DMS53 treated with DMSO at 0.1 percent for 48 hours (cell line): ENCODE measurements at regions not wholly inside any gene's neighbourhood (a gene's known extent, or its start where the extent isn't known, plus 50 kb on each side); places are given as distances from the start of the nearest gene placed in this dataset.

Source experiments
- DNase-seq: peaks from one replicate; lab custom pipeline; 2025; ENCODE audit not compliant: unreplicated experiment; lab: John Stamatoyannopoulos, UW

DNA sequence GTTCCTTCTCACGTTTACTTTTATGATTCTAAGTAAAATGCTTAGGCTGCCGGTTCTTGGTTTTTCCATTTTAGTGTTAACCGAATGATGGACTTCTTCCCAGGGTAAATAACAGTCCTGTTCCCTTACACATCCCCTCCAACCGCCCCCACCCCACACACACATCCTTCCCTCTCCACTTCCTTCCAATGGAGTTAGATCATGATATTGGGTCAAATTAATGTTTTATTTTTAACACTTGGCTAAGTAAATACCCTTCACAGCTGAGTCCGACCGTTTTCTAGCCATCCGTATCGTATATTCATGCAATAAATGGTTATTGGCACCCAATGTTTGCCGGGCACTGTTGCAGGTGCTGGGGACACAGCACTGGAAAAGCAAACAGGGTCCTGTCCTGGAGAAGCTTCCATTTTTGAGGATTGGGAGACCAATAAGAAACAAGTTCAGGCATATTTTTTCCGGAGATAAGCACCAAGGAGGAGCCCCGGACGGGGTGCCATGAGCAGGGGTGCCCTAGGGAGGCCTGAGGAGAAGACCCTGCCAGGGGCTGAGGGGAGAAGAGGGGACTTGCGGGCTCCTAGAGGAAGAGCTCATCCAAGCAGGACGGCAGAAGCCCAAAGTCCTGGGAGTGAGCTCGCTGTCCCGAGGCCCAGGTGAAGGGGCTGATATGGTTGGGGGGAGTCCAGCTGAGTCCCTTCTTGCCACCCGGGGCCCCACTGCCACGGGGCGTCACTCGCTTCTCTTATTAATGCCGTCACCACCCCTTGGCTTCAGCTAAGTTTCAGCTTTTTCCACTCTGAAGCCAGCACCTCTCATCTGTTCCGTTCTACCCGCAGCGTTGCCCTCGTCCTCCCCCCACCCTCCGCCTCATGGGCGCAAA, 126.0 kb upstream of the RET start:
- DNase-seq = no peak

DNA sequence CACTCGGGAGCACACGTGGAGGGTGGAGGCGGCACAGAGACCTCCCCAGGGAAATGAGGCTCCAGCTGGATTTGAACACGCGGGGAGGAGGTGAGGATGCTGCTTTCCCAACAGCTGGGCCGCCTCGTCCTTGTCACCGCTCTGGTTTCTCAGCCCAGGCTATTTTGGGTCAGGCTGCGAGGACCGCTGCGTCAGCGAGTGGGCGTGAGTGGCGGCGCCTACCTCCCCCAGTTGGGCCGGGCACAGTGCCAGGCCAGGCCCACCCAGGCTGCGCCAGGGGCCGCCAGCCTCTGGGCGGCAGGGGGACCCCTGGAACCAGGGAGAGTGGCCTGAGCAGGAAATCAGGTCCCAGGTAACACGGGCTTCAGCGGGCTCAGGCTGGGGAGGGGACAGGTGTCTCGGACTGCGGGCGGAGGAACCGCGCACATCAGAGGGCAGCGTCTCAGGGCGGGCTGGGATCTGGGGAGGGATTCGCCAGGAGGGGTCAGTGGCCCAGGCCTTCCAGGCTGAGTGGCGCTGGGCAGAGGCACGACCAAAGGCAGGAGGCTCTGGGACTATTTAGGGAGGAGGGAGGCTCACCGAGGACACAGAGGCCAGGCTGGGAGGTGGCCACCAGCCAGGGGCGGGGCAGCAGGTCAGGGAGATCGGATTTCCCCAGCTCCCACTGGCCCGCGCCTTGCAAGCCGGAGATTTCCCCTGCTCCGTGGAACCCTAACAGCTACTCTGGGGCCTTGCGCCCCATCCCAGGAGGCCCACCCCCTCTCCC, 125.2 kb upstream of the RET start:
- peak; percentile 87 for DNase-seq

DNA sequence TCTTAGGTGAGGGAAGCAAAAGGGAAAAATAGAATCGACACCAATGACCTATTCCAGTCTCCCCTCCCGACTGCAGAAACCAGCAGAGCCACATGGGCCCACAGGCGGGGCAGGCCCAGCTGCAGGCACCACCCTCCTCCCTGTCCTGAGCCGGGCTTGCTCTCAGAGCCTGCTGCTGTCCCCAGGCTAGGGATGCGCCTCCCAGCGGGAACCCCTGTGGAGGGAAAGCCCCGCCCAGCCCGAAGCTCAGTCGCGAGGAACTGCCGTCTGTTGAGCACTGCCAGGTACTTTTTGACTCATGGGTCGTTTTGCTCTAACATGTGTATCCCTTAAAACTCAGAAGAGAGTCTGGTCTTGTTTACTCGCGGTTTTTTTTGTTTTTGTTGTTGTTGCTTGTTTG, 124.5 kb upstream of the RET start:
- DNase-seq = peak; percentile 81

DNA sequence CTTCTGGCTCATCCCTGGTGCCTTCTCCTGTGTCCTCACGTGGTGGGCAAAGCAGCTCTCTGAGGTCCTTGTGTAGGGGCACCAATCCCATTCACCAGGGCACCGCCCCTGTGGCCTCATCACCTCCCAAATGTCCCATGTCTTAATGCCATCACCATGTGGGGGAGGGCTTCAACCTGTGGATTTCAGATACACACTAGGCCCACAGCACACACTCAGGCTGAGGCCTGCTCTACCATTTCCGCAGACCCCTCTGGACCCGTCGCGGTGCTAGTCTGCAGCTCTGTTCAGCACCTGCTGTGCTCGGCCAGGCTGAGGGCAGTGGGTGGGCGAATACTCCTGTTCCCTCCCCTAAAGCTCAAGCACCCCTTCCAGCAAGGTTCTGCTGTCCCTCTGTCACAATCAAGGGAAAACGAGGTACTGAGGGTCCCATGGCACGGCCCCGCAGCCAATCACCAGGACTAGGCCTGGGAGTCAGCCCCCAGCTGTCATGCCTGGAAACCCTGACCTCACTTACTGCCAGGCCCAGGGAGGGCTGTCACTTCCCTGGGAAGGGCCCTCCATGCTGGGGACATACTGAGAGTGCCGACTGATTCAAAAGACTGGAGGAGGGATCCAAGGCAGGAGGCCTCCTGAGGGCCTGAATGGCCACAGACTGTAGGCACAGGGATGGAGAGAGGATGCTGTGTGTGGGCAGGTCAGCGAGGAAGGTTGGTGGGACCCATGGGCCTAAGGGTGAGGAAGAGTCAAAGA, 123.8 kb upstream of the RET start:
- no peak for DNase-seq

DNA sequence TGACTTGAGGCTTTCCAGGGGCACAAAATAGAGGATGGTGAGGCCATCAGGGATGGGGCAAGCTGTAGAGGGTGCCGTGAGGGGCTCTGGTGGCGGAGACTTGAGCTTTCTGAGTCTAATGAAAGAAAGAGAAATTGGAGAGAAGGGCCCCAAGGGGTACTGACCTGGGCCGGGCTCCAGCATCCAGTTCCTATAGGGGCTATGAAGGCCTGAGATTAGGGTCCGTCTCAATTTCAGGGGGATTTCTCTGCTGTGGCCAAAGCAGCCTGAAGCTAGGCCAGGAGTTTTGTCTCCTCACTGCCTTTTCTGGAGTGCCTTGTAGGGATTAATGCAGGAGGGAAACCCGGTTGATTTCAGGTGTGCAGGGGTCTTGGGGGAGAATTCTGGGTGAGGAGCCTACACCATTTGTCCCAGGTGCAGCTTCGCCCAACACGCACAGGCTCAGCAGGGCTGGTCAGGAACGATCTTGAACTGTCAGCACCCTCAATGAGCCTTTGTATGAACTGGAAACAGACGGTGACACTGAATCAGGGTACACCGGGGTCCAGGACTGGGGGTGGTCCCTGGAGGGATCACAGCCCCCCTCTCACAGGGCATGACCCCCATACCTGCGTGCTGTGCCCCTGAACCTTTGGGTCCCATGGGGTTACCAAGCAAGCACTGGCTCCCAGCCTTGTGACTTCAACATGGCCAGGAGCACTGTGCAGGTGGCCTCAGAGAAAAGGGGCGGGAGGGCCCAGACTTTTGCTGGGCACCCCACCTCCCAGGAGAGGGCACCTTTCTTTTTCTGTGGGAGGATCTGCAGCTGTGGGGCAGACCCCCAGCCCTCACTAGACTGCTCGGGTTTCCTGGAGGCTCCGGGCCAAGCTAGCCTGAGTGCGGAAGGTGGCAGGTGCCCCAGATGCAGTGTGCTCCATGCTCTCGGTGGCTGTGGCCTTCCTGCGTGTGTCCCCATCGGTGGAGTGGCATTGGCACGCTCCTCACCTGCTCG, 122.9 kb upstream of the RET start:
- no peak for DNase-seq

DNA sequence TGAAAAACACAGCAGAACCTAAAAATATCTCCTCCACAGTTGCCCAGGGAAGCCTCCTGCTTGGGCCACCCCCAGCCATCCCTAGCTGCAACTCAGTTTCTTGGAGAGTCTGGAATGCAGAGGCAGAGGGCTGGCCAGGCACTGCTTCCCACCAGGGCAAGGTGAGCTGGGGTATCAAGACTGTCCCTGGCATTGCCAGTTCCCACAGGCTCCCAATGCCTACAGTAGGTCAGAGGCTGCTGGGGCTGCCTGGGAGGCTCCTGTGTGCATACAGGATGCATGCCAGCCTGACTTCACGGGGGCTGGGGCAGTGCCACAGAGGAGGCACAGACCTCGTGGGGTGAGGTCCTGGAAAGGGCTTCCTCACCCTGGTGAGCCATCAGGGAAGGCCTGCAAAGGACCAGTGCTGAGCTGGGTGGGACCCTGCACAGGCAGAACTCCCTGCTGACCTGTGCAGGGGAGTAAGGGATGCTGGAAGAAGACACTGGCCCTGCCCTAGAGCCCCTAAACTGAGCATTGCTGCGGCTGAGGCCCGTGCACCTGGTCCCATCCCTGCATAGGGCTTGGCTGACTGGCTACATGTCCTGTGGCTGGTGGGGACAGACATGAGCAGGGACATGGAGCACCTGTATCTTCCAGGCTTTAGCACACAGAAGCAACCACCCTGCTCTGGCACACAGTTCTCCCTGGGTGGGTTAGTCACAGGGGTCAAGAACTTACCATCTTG, 121.9 kb upstream of the RET start:
- no peak for DNase-seq

DNA sequence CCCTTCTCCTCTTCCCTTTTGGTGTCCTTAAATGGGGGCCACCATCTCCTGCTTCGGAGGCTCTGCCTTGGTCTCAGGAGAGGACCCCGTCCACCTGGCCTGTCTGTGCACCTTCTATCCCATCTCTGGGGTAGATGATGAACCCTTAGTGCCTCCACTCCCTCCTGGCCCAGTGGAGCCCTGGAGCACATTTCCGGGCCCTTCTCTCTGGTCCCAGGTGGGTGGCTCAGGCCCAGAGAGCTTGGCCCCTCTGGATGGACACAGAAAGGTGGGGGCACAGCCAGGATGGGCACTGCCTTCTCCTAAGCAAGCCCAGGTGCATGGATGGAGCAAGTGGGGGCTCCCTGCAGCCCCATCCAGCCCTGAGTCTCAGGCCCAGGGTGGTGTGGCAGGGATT, 121.4 kb upstream of the RET start:
- DNase-seq = no peak

DNA sequence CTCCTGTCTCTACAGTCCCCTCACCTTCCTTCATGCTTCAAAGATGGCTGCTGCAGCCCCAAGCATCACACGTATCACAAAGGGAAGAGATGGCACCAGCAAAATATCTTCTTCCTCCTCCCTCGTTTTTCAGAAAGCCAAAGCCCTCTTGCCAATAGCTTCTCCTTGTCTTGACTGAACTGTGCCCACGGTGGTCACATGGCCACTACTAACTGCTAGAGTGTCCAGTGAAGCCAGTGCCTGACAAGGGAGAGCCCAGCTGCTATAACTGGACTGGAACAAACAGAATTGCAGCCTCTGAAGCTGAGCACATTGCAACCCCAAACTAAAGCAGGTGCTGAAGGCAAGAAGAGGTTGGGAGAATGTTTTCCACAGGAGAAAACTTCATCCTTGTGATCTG, 120.8 kb upstream of the RET start:
- no peak for DNase-seq

DNA sequence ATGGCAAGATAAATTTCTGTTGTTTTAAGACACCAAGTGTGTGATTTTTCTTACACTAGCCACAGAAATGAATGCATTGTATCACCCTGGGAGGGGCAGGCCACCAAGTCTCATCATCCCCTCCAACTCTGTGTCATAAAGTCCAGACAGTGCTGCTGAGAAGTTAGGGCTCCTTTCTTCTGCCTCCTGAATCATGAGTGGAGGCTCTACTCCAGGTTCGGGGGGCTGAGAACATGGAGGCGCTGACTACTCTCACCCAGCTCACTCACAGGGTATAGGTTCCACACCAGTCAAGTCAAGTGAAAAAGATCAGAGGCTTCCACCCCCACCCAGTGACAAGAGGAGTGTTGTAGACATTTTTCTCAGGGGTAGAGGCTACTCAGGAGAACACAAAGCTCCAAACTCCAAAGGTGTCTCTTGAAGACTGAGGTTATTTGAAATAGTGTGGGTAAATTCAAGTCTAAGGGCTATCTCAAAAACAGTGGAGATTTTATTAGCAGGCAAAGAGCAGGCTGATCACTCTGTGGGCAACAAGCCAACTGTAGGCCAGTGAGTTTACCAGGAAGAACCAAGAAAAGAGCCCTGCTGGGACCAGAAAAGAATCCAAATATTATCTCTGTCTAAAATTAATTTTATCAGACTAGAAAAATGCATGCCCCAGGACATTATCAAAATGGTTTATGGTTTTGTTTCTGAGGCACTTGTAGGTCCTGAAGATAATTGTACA, 118.6 kb upstream of the RET start:
- DNase-seq = no peak

DNA sequence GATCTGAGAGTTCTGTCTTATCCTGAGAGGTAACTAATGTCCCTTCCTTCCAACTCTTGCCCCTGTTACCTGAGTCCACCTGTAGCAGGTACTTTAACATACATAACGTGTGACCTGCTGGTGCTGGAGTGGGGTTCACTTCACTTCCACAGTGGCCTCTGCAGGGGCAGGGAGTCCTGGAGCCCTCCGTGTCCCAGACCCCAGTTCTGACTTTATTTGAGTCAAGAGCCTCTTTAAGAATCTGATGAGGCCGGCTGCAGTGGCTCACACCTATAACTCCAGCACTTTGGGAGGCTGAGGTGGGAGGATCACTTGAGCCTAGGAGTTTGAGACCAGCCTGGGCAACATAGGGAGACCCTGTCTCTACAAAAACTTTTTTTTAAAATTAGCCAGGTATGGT, 117.0 kb upstream of the RET start:
- no peak for DNase-seq

DNA sequence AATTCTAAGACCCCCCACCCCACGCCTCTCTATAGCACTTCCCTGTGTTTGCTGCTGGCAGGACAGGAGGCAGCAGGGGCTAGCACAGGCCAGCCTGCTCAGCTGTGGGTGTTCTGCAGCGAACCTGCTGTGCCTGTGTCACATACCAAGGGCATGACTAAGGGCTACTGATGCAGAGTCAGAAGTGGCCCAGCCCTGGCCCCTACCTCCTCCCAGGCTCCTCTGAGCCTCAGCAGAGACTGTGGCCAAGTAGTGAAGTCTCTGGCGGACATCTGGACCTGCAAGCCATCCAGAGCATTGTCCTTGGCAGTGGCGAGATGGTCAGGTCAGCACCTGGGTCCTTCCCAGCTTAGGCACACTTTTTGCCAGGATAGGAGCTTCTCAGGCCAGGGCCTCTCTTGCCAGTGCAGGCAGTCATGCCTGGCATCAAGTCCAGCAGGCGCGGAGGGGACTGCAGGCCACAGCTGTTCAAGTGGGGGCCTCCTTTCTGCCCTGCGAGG, 116.3 kb upstream of the RET start:
- DNase-seq = no peak

DNA sequence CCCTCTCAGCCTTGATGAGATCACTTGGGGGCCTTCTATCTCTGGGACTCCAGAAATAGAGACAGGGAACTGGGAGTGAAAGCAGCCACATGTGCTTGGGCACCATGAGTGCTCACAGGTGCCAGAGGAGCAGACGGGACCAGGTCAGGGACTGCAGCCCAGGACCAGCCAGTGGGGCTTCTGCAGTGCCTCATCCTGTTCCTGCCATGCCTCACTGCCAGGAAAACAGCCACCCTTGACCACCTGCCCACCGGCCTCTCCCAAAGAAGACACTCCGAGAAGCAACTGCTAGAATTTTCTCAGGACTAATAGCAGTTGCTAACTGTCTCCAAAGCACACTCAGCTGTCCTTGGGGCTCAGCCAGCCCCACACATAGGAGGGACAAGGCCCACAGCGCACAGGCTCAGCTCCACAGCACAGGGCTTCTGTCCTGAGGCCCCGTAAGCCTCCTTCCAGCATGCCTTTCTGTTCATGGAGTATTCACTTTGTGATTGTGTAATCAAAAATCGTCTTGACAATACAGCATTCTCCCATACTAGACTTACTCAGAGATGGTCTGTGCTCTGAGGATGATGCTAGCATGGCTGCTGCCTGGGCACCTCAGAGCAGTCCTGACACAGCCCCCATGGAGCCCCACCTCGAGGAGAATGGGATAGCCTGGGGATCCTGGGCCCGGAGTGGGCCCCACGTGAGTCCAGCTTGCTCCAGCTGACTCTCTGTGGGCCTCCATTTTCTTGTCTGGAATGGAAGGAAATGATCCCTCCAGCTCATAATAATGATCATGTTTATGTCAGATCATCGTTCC, 115.7 kb upstream of the RET start:
- no peak for DNase-seq

DNA sequence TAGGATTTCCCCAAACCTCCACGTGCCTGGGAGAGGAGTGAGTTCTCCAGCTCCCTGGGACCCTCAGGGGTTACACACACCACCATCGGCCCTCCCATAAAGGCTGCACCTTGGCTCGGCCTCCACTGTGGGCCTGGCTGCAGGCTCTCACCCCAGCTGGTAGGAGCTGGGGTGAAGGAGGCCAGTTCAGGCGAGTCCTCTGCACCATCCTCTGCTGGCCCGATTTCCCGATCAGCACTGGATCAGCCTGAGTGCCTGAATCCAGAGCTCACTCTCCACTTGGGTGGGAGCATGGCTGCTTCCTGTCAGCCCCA, 115.1 kb upstream of the RET start:
- no peak for DNase-seq

DNA sequence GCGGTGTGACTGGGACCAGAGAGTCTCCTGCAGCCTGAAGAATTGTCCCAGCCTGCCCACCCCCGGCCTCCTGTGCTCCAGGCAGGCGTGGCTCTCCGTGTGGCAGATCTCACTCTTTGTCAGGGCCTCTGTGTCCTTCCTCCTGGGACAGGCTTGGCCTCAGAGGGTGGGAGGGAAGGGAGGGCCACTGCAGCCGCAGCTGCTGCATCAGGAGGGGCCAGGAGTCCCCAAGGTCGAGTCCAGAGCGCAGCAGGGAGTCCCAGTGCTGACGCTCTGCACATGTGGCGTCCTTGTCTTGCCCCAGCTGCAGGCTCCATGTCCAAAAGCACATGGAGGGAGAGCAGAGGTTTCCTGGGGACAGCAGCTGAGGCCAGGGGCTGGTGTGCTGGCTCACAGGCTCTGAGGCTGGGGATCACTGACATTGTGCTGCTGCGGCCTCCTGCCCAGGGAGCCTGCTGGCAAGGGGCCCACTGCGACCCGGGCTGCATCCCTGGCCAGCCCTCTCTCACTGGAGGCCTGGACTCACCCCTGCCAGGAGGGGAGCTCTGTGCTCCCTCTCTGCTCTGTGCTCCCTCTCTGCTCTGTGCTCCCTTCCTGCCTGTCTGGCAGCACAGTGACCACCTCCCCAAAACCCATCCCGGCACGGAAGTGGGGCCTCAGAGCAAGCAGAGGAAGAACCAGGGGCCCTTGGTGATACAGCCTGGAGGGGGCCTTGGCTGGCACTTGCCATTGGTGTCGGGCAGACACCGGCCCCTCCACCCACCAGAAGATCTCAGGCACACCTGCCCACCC, 114.6 kb upstream of the RET start:
- no peak for DNase-seq

DNA sequence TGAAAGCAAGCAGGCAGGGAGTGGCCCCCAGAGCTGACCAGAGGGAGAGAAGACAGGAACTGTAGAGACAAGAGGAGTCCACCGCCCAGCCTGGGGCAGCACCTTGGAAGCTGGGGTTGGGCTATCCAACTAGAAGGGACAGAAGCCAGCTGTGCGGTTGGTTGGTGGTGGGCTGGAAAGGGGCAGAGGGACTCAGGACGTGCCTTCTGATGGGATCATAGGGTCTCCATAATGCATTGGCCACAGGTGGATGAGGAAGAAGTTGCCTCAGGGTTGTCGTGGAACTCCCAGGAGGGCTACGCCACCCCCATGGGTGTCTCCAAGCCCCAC, 114.0 kb upstream of the RET start:
- no peak for DNase-seq

DNA sequence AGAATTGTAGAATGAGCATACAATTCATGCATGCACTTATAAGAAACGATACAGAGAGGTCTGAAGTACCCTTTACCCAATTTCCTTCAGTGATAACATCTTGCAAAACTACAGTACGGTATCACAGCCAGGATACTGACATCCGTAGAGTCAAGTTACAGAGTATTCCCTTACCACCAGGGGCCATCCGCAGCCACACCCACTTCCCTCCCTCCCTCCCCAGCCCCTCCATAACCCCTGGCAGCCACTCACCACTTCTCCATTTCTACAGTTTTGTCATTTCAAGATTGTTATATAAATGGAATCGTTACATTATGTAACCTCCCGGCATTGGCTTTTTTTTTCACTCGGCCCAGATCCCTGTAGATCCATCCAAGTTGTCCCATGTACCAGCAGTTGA, 113.6 kb upstream of the RET start:
- DNase-seq = no peak

DNA sequence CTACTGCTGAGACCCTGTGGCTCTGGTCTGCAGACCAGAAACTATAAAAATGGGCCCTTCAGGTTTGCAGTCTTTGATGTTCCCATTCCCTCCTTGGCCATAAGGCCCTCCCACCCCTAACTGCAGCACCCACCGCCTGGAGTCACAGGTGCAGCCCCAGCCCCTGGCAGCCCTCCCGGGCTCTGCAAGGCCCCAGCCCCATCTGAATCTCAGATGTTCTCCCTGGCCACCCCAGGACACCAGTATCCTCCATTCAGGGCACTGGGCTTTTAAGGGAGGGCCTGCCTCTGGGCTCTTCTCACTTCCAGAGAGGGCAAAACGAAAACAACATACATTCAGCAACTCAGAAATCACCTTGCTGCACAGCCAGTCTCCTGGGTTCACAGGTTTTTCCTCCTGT, 107.7 kb upstream of the RET start:
- no peak for DNase-seq

DNA sequence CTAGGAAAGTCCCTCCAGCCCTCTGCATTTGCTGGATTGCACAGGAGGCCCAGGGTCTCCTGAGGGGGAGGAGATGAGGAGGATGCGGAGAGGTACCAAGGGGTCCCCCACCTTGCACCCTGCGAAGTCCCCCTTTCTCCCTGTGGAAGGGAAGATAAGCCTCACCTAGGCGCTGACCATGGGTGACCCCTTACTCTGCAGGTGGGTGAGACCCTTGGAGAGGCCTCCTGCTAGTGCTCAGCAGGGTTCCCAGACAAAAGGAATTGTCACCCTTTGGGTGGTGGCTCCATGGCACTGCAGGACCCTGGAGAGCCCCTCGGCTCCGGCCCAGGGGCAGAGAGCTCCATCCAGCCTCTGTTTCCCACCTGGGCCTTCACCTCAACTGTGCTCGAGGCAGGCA, 107.0 kb upstream of the RET start:
- DNase-seq = no peak
